ENCODE measurements at regions not wholly inside any gene's neighbourhood (a gene's known extent, or its start where the extent isn't known, plus 50 kb on each side); places are given as distances from the start of the nearest gene placed in this dataset.
"Not testable (repeated sequence)": the region's sequence is repeated elsewhere in the genome, so short reads cannot be mapped to it uniquely, and the experiment has no call there.

DNA sequence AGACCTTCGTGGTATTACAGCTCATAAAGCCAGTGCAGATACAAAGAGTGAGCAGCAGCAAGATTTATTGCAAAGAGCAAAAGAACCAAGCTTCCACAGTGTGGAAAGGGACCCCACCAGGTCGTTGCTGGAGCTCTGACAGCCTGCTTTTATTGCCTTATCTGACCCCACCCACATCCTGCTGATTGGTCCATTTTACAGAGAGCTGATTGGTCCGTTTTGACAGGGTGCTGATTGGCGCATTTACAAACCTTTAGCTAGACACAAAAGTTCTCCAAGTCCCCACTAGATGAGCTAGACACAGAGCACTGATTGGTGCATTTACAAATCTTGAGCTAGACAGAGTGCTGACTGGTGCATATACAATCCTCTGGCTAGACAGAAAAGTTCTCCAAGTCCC, 74.9 kb upstream of the ATP5MC3 start:
- TF ChIP-seq, protein P1, sequence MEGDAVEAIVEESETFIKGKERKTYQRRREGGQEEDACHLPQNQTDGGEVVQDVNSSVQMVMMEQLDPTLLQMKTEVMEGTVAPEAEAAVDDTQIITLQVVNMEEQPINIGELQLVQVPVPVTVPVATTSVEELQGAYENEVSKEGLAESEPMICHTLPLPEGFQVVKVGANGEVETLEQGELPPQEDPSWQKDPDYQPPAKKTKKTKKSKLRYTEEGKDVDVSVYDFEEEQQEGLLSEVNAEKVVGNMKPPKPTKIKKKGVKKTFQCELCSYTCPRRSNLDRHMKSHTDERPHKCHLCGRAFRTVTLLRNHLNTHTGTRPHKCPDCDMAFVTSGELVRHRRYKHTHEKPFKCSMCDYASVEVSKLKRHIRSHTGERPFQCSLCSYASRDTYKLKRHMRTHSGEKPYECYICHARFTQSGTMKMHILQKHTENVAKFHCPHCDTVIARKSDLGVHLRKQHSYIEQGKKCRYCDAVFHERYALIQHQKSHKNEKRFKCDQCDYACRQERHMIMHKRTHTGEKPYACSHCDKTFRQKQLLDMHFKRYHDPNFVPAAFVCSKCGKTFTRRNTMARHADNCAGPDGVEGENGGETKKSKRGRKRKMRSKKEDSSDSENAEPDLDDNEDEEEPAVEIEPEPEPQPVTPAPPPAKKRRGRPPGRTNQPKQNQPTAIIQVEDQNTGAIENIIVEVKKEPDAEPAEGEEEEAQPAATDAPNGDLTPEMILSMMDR (IDR thresholded peaks at IDR 0.05) = not testable (repeated sequence)
- not testable (repeated sequence) for TF ChIP-seq POLR2A, POLR2AphosphoS5 (IDR thresholded peaks at IDR 0.05)
